ENCODE measurements at regions not wholly inside any gene's neighbourhood (a gene's known extent, or its start where the extent isn't known, plus 50 kb on each side); places are given as distances from the start of the nearest gene placed in this dataset.

DNA sequence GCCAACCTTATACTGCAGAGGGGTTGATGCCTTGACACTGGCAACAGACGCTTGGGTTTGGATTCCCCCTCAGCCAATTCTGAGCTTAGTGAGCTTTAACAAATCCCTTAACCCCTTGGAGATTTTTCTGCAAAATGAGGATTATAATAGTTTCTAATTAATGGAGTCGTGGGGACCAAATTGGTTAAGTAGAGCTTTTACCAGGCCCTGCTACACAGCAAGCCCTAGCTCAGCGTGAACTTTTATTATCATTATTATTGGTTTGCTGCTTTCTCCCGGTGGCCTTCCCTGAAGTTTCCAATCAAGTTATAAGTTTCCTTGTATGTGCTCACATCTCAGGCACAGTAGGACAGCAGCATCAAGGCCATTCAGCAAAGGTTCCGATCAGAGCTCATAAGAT, 156.6 kb upstream of the GUCY1A2 start:
- no peak for TF ChIP-seq CTCF (IDR thresholded peaks at IDR 0.05 in 2 of 3, conservative IDR thresholded peaks at IDR 0.05 in 1 of 3; ENCODE audit: borderline replicate concordance in 1 of 3, insufficient read depth in 1 of 3, low read depth in 2 of 3, low read length in 2 of 3)
- TF ChIP-seq YY1 (IDR thresholded peaks at IDR 0.05; ENCODE audit: extremely low read depth, insufficient replicate concordance, low read depth, low read length), result no peak
- TF ChIP-seq EZH2phosphoT487 (IDR thresholded peaks at IDR 0.05; ENCODE audit: borderline replicate concordance), result no peak
- no peak for TF ChIP-seq RAD21 (IDR thresholded peaks at IDR 0.05; ENCODE audit: low read depth)
- TF ChIP-seq CEBPB (IDR thresholded peaks at IDR 0.05; ENCODE audit: low read depth), result no peak
- no peak for TF ChIP-seq POLR2A (IDR thresholded peaks at IDR 0.05; ENCODE audit: borderline replicate concordance, extremely low read depth, insufficient read depth, insufficient read length)
- TF ChIP-seq REST (IDR thresholded peaks at IDR 0.05; ENCODE audit: low read depth), result no peak
- no peak for TF ChIP-seq CBX3 (IDR thresholded peaks at IDR 0.05; ENCODE audit: low read depth)
